WTC11 (cell line): ENCODE measurements at regions not wholly inside any gene's neighbourhood (a gene's known extent, or its start where the extent isn't known, plus 50 kb on each side); places are given as distances from the start of the nearest gene placed in this dataset.

Experiments used
- ATAC-seq: fragments of 200-7000 bp; cut with Tn5 transposase; 2 replicates; pipeline ENCODE4 v1.10.0; 2021; ENCODE audit warnings: mild to moderate bottlenecking, moderate library complexity
- CTCF ChIA-PET: fragments of 300-600 bp; sonication (Branson Sonifier 250); formaldehyde crosslinking; loops from one replicate; lab custom pipeline; 2021; ENCODE audit warnings: antibody characterized with exemption; lab: Charles Lee
- POLR2A ChIA-PET: fragments of 350-600 bp; sonication (Branson Sonifier 250); formaldehyde crosslinking; loops from one replicate; lab custom pipeline; 2021; ENCODE audit warnings: antibody characterized with exemption; lab: Charles Lee
- DNase-seq: peaks from one replicate; pipeline ENCODE4 v3.0.0; 2021; ENCODE audit warnings: low spot score
- H3K27ac Mint-ChIP-seq: 2 replicates; pipeline ENCODE4 v1.8.0; 2021; ENCODE audit warnings: mixed read lengths
- H3K27me3 Mint-ChIP-seq: 2 replicates; pipeline ENCODE4 v1.8.0; 2021; ENCODE audit warnings: low read depth, mild to moderate bottlenecking, moderate library complexity, mixed read lengths
- H3K36me3 Mint-ChIP-seq: 2 replicates; pipeline ENCODE4 v1.8.0; 2021; ENCODE audit warnings: mixed read lengths
- H3K4me1 Mint-ChIP-seq: 2 replicates; pipeline ENCODE4 v1.8.0; 2022; ENCODE audit warnings: mixed read lengths
- H3K4me3 Mint-ChIP-seq: 2 replicates; pipeline ENCODE4 v1.8.0; 2021; ENCODE audit warnings: mild to moderate bottlenecking, moderate library complexity, mixed read lengths
- H3K9me3 Mint-ChIP-seq: 2 replicates; pipeline ENCODE4 v1.8.0; 2021; ENCODE audit warnings: mixed read lengths
- ATF1 ChIP-seq: sonication (generic); formaldehyde crosslinking; IDR thresholded peaks from 2 replicates; pipeline ENCODE4 v1.8.1; 2023; ENCODE audit warnings: mild to moderate bottlenecking, moderate library complexity, missing genetic modification reagents
- FOXK1 ChIP-seq: sonication (generic); formaldehyde crosslinking; IDR thresholded peaks from 2 replicates; pipeline ENCODE4 v1.8.0; 2022; ENCODE audit warnings: mild to moderate bottlenecking, moderate library complexity, missing genetic modification reagents
- HMGA2 ChIP-seq: fragments of 250-450 bp; sonication (Bioruptor Pico); IDR thresholded peaks from 2 replicates; pipeline ENCODE4 v1.4.0; 2021; ENCODE audit warnings: mild to moderate bottlenecking, moderate library complexity
- JAZF1 ChIP-seq: fragments of 250-450 bp; sonication (Bioruptor Pico); IDR thresholded peaks from 2 replicates; pipeline ENCODE4 v1.9.0; 2021; ENCODE audit warnings: moderate library complexity, mild to moderate bottlenecking, inconsistent platforms
- SMAD3 ChIP-seq: sonication (generic); formaldehyde crosslinking; IDR thresholded peaks from 2 replicates; pipeline ENCODE4 v1.8.0; 2022; ENCODE audit warnings: missing genetic modification reagents, mild to moderate bottlenecking, borderline replicate concordance
- SMAD4 ChIP-seq: sonication (generic); formaldehyde crosslinking; IDR thresholded peaks from 2 replicates; pipeline ENCODE4 v1.8.0; 2022; ENCODE audit warnings: mild to moderate bottlenecking, missing genetic modification reagents
- TEAD4 ChIP-seq: sonication (generic); formaldehyde crosslinking; IDR thresholded peaks from 2 replicates; pipeline ENCODE4 v1.8.0; 2022; ENCODE audit warnings: mild to moderate bottlenecking, missing genetic modification reagents
- ZNF263 ChIP-seq: sonication (generic); formaldehyde crosslinking; IDR thresholded peaks from 2 replicates; pipeline ENCODE4 v1.8.1; 2022; ENCODE audit warnings: low read depth, mild to moderate bottlenecking, moderate library complexity, missing genetic modification reagents
- TF ChIP-seq, protein P1 (sequence below): fragments of 250-450 bp; sonication (Bioruptor Pico); IDR thresholded peaks from 2 replicates; pipeline ENCODE4 v1.9.0; 2021; ENCODE audit warnings: moderate library complexity, mild to moderate bottlenecking, inconsistent platforms, borderline replicate concordance
- TF ChIP-seq, protein P2 (sequence below): sonication (generic); formaldehyde crosslinking; IDR thresholded peaks from 2 replicates; pipeline ENCODE4 v1.8.1; 2022; ENCODE audit warnings: low read depth, missing genetic modification reagents, borderline replicate concordance
- TF ChIP-seq, protein P3 (sequence below): fragments of 250-450 bp; sonication (Bioruptor Pico); IDR thresholded peaks from 2 replicates; pipeline ENCODE4 v1.9.0; 2021; ENCODE audit warnings: mild to moderate bottlenecking
- TF ChIP-seq, protein P4 (sequence below): fragments of 250-450 bp; sonication (Bioruptor Pico); IDR thresholded peaks from 2 replicates; pipeline ENCODE4 v1.9.0; 2021; ENCODE audit warnings: mild to moderate bottlenecking
- TF ChIP-seq, protein P5 (sequence below): sonication (generic); formaldehyde crosslinking; IDR thresholded peaks from 2 replicates; pipeline ENCODE4 v1.8.0; 2022; ENCODE audit warnings: mild to moderate bottlenecking, missing genetic modification reagents
- TF ChIP-seq, protein P6 (sequence below): sonication (generic); formaldehyde crosslinking; IDR thresholded peaks from 2 replicates; pipeline ENCODE4 v1.8.0; 2022; ENCODE audit warnings: missing genetic modification reagents
- TF ChIP-seq, protein P7 (sequence below): sonication (generic); formaldehyde crosslinking; IDR thresholded peaks from 2 replicates; pipeline ENCODE4 v1.8.1; 2023; ENCODE audit warnings: mild to moderate bottlenecking, missing genetic modification reagents, borderline replicate concordance
- TF ChIP-seq, protein P8 (sequence below): sonication (generic); formaldehyde crosslinking; conservative IDR thresholded peaks from 2 replicates; pipeline ENCODE4 v1.8.1; 2022; ENCODE audit warnings: mild to moderate bottlenecking, missing genetic modification reagents
- TF ChIP-seq, protein P9 (sequence below): sonication (generic); formaldehyde crosslinking; IDR thresholded peaks from 2 replicates; pipeline ENCODE4 v1.8.1; 2023; ENCODE audit warnings: mild to moderate bottlenecking, missing genetic modification reagents

DNA sequence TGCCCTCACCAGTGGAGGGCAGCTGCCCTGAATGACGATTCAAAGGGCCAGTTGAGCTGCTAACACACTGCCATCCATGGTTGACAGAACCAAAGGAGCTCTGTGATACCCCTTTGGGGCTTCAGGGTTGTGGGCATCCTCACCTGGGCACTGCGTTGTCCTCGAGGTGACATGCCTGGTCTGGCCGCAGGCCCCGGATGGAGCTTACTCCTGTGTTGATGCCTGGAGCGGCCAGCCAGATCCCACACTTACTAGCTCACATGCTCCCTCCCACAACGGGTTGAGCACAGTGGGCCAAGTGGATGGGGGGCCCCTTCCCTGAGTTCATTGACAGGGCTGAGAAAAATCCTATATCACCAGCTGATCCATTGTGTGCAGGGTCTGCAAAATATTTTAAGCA lies 898.9 kb downstream of the TAF11L14 start (continued):
- TF ChIP-seq FOXK1 (no peak), SMAD3 (CRISPR knock-in tag) (no peak), HMGA2 (no peak), TEAD4 (CRISPR knock-in tag) (no peak)
- TF ChIP-seq, protein P1, sequence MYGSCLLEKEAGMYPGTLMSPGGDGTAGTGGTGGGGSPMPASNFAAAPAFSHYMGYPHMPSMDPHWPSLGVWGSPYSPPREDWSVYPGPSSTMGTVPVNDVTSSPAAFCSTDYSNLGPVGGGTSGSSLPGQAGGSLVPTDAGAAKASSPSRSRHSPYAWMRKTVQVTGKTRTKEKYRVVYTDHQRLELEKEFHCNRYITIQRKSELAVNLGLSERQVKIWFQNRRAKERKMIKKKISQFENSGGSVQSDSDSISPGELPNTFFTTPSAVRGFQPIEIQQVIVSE (CRISPR knock-in tag), result no peak
- TF ChIP-seq, protein P2, sequence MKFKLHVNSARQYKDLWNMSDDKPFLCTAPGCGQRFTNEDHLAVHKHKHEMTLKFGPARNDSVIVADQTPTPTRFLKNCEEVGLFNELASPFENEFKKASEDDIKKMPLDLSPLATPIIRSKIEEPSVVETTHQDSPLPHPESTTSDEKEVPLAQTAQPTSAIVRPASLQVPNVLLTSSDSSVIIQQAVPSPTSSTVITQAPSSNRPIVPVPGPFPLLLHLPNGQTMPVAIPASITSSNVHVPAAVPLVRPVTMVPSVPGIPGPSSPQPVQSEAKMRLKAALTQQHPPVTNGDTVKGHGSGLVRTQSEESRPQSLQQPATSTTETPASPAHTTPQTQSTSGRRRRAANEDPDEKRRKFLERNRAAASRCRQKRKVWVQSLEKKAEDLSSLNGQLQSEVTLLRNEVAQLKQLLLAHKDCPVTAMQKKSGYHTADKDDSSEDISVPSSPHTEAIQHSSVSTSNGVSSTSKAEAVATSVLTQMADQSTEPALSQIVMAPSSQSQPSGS, result no peak
- TF ChIP-seq, protein P3, sequence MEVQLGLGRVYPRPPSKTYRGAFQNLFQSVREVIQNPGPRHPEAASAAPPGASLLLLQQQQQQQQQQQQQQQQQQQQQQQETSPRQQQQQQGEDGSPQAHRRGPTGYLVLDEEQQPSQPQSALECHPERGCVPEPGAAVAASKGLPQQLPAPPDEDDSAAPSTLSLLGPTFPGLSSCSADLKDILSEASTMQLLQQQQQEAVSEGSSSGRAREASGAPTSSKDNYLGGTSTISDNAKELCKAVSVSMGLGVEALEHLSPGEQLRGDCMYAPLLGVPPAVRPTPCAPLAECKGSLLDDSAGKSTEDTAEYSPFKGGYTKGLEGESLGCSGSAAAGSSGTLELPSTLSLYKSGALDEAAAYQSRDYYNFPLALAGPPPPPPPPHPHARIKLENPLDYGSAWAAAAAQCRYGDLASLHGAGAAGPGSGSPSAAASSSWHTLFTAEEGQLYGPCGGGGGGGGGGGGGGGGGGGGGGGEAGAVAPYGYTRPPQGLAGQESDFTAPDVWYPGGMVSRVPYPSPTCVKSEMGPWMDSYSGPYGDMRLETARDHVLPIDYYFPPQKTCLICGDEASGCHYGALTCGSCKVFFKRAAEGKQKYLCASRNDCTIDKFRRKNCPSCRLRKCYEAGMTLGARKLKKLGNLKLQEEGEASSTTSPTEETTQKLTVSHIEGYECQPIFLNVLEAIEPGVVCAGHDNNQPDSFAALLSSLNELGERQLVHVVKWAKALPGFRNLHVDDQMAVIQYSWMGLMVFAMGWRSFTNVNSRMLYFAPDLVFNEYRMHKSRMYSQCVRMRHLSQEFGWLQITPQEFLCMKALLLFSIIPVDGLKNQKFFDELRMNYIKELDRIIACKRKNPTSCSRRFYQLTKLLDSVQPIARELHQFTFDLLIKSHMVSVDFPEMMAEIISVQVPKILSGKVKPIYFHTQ, result no peak
- TF ChIP-seq, protein P4, sequence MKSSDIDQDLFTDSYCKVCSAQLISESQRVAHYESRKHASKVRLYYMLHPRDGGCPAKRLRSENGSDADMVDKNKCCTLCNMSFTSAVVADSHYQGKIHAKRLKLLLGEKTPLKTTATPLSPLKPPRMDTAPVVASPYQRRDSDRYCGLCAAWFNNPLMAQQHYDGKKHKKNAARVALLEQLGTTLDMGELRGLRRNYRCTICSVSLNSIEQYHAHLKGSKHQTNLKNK (CRISPR knock-in tag), result no peak

DNA sequence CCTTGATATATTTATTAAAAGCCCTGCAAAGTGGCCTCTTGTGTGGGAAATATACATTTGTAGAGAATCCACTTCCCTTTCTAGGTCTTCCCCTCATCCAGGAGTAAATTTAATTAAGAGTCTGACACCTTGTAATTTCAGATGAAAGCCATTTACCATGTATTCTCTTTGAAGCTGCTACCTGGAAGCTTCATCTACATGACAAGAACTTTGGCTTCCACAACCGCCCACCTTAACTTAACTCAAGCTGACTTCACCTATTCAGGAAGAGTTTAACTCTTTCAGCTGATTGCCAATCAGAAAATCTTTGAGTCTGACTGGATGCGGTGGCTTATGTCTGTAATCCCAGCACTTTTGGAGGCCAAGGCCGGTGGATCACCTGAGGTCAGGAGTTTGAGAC lies 899.9 kb downstream of the TAF11L14 start:
- DNase-seq (no peak), ATAC-seq (peak; percentile 94)
- Mint-ChIP-seq H3K27ac (peak overlapping the region; percentile 16; the same call in 1 of the 2 replicates), H3K36me3 (peaks cover 16% of the 10 kb centered on the region), H3K4me3 (no peak overlapping the region), H3K27me3 (no peaks in the 10 kb centered on the region; the same call in 1 of the 2 replicates), H3K4me1 (peaks cover 70% of the 10 kb centered on the region), H3K9me3 (peaks cover 13% of the 10 kb centered on the region)
- CTCF ChIA-PET, result no interaction called here
- POLR2A ChIA-PET, result interaction anchor here (0.7 kb wide), 1 partner anchor 434 kb away, joined by 3 read pairs; no protein-coding TSS in a partner anchor
- TF ChIP-seq, protein P5, sequence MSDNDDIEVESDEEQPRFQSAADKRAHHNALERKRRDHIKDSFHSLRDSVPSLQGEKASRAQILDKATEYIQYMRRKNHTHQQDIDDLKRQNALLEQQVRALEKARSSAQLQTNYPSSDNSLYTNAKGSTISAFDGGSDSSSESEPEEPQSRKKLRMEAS, result no peak
- TF ChIP-seq, protein P3, result no peak
- TF ChIP-seq ZNF263 (CRISPR knock-in tag), result no peak
- no peak for TF ChIP-seq JAZF1 (CRISPR knock-in tag)
- TF ChIP-seq, protein P6, sequence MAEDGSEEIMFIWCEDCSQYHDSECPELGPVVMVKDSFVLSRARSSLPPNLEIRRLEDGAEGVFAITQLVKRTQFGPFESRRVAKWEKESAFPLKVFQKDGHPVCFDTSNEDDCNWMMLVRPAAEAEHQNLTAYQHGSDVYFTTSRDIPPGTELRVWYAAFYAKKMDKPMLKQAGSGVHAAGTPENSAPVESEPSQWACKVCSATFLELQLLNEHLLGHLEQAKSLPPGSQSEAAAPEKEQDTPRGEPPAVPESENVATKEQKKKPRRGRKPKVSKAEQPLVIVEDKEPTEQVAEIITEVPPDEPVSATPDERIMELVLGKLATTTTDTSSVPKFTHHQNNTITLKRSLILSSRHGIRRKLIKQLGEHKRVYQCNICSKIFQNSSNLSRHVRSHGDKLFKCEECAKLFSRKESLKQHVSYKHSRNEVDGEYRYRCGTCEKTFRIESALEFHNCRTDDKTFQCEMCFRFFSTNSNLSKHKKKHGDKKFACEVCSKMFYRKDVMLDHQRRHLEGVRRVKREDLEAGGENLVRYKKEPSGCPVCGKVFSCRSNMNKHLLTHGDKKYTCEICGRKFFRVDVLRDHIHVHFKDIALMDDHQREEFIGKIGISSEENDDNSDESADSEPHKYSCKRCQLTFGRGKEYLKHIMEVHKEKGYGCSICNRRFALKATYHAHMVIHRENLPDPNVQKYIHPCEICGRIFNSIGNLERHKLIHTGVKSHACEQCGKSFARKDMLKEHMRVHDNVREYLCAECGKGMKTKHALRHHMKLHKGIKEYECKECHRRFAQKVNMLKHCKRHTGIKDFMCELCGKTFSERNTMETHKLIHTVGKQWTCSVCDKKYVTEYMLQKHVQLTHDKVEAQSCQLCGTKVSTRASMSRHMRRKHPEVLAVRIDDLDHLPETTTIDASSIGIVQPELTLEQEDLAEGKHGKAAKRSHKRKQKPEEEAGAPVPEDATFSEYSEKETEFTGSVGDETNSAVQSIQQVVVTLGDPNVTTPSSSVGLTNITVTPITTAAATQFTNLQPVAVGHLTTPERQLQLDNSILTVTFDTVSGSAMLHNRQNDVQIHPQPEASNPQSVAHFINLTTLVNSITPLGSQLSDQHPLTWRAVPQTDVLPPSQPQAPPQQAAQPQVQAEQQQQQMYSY (CRISPR knock-in tag), result no peak
- TF ChIP-seq, protein P7, sequence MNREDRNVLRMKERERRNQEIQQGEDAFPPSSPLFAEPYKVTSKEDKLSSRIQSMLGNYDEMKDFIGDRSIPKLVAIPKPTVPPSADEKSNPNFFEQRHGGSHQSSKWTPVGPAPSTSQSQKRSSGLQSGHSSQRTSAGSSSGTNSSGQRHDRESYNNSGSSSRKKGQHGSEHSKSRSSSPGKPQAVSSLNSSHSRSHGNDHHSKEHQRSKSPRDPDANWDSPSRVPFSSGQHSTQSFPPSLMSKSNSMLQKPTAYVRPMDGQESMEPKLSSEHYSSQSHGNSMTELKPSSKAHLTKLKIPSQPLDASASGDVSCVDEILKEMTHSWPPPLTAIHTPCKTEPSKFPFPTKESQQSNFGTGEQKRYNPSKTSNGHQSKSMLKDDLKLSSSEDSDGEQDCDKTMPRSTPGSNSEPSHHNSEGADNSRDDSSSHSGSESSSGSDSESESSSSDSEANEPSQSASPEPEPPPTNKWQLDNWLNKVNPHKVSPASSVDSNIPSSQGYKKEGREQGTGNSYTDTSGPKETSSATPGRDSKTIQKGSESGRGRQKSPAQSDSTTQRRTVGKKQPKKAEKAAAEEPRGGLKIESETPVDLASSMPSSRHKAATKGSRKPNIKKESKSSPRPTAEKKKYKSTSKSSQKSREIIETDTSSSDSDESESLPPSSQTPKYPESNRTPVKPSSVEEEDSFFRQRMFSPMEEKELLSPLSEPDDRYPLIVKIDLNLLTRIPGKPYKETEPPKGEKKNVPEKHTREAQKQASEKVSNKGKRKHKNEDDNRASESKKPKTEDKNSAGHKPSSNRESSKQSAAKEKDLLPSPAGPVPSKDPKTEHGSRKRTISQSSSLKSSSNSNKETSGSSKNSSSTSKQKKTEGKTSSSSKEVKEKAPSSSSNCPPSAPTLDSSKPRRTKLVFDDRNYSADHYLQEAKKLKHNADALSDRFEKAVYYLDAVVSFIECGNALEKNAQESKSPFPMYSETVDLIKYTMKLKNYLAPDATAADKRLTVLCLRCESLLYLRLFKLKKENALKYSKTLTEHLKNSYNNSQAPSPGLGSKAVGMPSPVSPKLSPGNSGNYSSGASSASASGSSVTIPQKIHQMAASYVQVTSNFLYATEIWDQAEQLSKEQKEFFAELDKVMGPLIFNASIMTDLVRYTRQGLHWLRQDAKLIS (CRISPR knock-in tag), result no peak
- no peak for TF ChIP-seq SMAD3 (CRISPR knock-in tag)
- TF ChIP-seq, protein P8, sequence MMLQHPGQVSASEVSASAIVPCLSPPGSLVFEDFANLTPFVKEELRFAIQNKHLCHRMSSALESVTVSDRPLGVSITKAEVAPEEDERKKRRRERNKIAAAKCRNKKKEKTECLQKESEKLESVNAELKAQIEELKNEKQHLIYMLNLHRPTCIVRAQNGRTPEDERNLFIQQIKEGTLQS (CRISPR knock-in tag), result no peak
- TF ChIP-seq ATF1 (CRISPR knock-in tag), result no peak
- no peak for TF ChIP-seq SMAD4 (CRISPR knock-in tag)
- TF ChIP-seq, protein P9, sequence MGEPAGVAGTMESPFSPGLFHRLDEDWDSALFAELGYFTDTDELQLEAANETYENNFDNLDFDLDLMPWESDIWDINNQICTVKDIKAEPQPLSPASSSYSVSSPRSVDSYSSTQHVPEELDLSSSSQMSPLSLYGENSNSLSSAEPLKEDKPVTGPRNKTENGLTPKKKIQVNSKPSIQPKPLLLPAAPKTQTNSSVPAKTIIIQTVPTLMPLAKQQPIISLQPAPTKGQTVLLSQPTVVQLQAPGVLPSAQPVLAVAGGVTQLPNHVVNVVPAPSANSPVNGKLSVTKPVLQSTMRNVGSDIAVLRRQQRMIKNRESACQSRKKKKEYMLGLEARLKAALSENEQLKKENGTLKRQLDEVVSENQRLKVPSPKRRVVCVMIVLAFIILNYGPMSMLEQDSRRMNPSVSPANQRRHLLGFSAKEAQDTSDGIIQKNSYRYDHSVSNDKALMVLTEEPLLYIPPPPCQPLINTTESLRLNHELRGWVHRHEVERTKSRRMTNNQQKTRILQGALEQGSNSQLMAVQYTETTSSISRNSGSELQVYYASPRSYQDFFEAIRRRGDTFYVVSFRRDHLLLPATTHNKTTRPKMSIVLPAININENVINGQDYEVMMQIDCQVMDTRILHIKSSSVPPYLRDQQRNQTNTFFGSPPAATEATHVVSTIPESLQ (CRISPR knock-in tag), result no peak
